ENCODE measurements at regions not wholly inside any gene's neighbourhood (a gene's known extent, or its start where the extent isn't known, plus 50 kb on each side); places are given as distances from the start of the nearest gene placed in this dataset.

- no peaks in the 10 kb centered on the region for H3K79me2 ChIP-seq (ENCODE audit: control insufficient read depth, insufficient read depth, low read length)
- no peak overlapping the region for H2BK120ac ChIP-seq (ENCODE audit: low read depth, low read length)
- no peak overlapping the region for H3K27ac ChIP-seq (ENCODE audit: low read depth, low read length)
- no peak overlapping the region for H2BK15ac ChIP-seq (replicated peaks; ENCODE audit: low read depth)
- H3K4me3 ChIP-seq (ENCODE audit: low read length), result no peak overlapping the region
- no peaks in the 10 kb centered on the region for H3K4me1 ChIP-seq (ENCODE audit: control insufficient read depth, low read depth, low read length)
- no peak overlapping the region for H4K5ac ChIP-seq (ENCODE audit: low read length)
- no peak overlapping the region for H3K4me2 ChIP-seq (ENCODE audit: low read length)
- no peak overlapping the region for H4K8ac ChIP-seq (ENCODE audit: low read depth, low read length)
- no peak overlapping the region for H3K4ac ChIP-seq (ENCODE audit: low read depth, low read length)
- no peak overlapping the region for H2BK5ac ChIP-seq (ENCODE audit: low read length)
- no peaks in the 10 kb centered on the region for H3K36me3 ChIP-seq (ENCODE audit: control insufficient read depth, insufficient read depth, low read length)
- H3K23ac ChIP-seq (ENCODE audit: low read length), result no peak overlapping the region
- no peak for DNase-seq
- H3K27me3 ChIP-seq (ENCODE audit: insufficient read depth, low read length, poor library complexity), result no peaks in the 10 kb centered on the region
- H3K9ac ChIP-seq (ENCODE audit: low read length), result no peak overlapping the region
- no peaks in the 10 kb centered on the region for H3K79me1 ChIP-seq (ENCODE audit: low read length)
- no peak overlapping the region for H3K18ac ChIP-seq (ENCODE audit: low read length)
- no CpG with 5 or more reads among the region's 8 CpGs for WGBS (ENCODE audit: extremely low coverage, insufficient coverage, low lambda C conversion rate)
- peak overlapping the region; percentile 27 for H2AK5ac ChIP-seq (ENCODE audit: low read length)
- no peak overlapping the region for H3K56ac ChIP-seq (ENCODE audit: low read length)
Observed at GRCh38 chr5:174610968-174611367, 113.4 kb upstream of the MSX2 start.

GRCh38 chr5:174612686-174613085 lies 111.7 kb upstream of the MSX2 start:
- H3K4me1 ChIP-seq (ENCODE audit: control insufficient read depth, low read depth, low read length), result peaks cover 1% of the 10 kb centered on the region
- H2BK120ac ChIP-seq (ENCODE audit: low read depth, low read length), result no peak overlapping the region
- no peak overlapping the region for H3K4me3 ChIP-seq (ENCODE audit: low read length)
- no CpG with 5 or more reads among the region's 2 CpGs for WGBS (ENCODE audit: extremely low coverage, insufficient coverage, low lambda C conversion rate)
- no peaks in the 10 kb centered on the region for H3K27me3 ChIP-seq (ENCODE audit: insufficient read depth, low read length, poor library complexity)
- H3K9ac ChIP-seq (ENCODE audit: low read length), result no peak overlapping the region
- H3K79me2 ChIP-seq (ENCODE audit: control insufficient read depth, insufficient read depth, low read length), result no peaks in the 10 kb centered on the region
- H3K27ac ChIP-seq (ENCODE audit: low read depth, low read length), result no peak overlapping the region
- no peaks in the 10 kb centered on the region for H3K36me3 ChIP-seq (ENCODE audit: control insufficient read depth, insufficient read depth, low read length)
- H3K4me2 ChIP-seq (ENCODE audit: low read length), result no peak overlapping the region
- no peak overlapping the region for H4K5ac ChIP-seq (ENCODE audit: low read length)
- no peaks in the 10 kb centered on the region for H3K79me1 ChIP-seq (ENCODE audit: low read length)
- no peak overlapping the region for H2BK5ac ChIP-seq (ENCODE audit: low read length)
- H3K56ac ChIP-seq (ENCODE audit: low read length), result no peak overlapping the region
- no peak overlapping the region for H3K4ac ChIP-seq (ENCODE audit: low read depth, low read length)
- peak; percentile 47 for DNase-seq
- no peak overlapping the region for H2BK15ac ChIP-seq (replicated peaks; ENCODE audit: low read depth)
- H3K18ac ChIP-seq (ENCODE audit: low read length), result no peak overlapping the region
- H2AK5ac ChIP-seq (ENCODE audit: low read length), result no peak overlapping the region
- H4K8ac ChIP-seq (ENCODE audit: low read depth, low read length), result no peak overlapping the region
- no peak overlapping the region for H3K23ac ChIP-seq (ENCODE audit: low read length)

GRCh38 chr5:174614500-174615135 lies 109.8 kb upstream of the MSX2 start:
- DNase-seq, result no peak
- Histone ChIP-seq H3K36me3 (ENCODE audit: control insufficient read depth, insufficient read depth, low read length) (no peaks in the 10 kb centered on the region), H3K27ac (ENCODE audit: low read depth, low read length) (no peak overlapping the region), H3K79me2 (ENCODE audit: control insufficient read depth, insufficient read depth, low read length) (no peaks in the 10 kb centered on the region), H3K56ac (ENCODE audit: low read length) (no peak overlapping the region), H2BK120ac (ENCODE audit: low read depth, low read length) (no peak overlapping the region), H2AK5ac (ENCODE audit: low read length) (no peak overlapping the region), H3K4me3 (ENCODE audit: low read length) (no peak overlapping the region), H3K4ac (ENCODE audit: low read depth, low read length) (no peak overlapping the region), H3K4me1 (ENCODE audit: control insufficient read depth, low read depth, low read length) (peaks cover 7% of the 10 kb centered on the region), H4K5ac (ENCODE audit: low read length) (no peak overlapping the region), H3K27me3 (ENCODE audit: insufficient read depth, low read length, poor library complexity) (no peaks in the 10 kb centered on the region), H3K23ac (ENCODE audit: low read length) (no peak overlapping the region), H4K8ac (ENCODE audit: low read depth, low read length) (no peak overlapping the region), H3K4me2 (ENCODE audit: low read length) (no peak overlapping the region), H3K18ac (ENCODE audit: low read length) (no peak overlapping the region), H3K79me1 (ENCODE audit: low read length) (no peaks in the 10 kb centered on the region), H3K9ac (ENCODE audit: low read length) (no peak overlapping the region), H2BK5ac (ENCODE audit: low read length) (no peak overlapping the region), H2BK15ac (replicated peaks; ENCODE audit: low read depth) (no peak overlapping the region)
- WGBS (ENCODE audit: extremely low coverage, insufficient coverage, low lambda C conversion rate), result no CpG with 5 or more reads among the region's 2 CpGs

GRCh38 chr5:174616036-174616435 lies 108.3 kb upstream of the MSX2 start:
- H3K36me3 ChIP-seq (ENCODE audit: control insufficient read depth, insufficient read depth, low read length), result no peaks in the 10 kb centered on the region
- no peak overlapping the region for H3K4me2 ChIP-seq (ENCODE audit: low read length)
- no peak overlapping the region for H3K4me3 ChIP-seq (ENCODE audit: low read length)
- no peaks in the 10 kb centered on the region for H3K79me2 ChIP-seq (ENCODE audit: control insufficient read depth, insufficient read depth, low read length)
- no peak overlapping the region for H3K23ac ChIP-seq (ENCODE audit: low read length)
- H3K27me3 ChIP-seq (ENCODE audit: insufficient read depth, low read length, poor library complexity), result no peaks in the 10 kb centered on the region
- H3K79me1 ChIP-seq (ENCODE audit: low read length), result no peaks in the 10 kb centered on the region
- H2BK15ac ChIP-seq (replicated peaks; ENCODE audit: low read depth), result no peak overlapping the region
- H4K5ac ChIP-seq (ENCODE audit: low read length), result no peak overlapping the region
- no peak overlapping the region for H2AK5ac ChIP-seq (ENCODE audit: low read length)
- no peak overlapping the region for H3K9ac ChIP-seq (ENCODE audit: low read length)
- H2BK120ac ChIP-seq (ENCODE audit: low read depth, low read length), result no peak overlapping the region
- H3K18ac ChIP-seq (ENCODE audit: low read length), result no peak overlapping the region
- no peak overlapping the region for H3K27ac ChIP-seq (ENCODE audit: low read depth, low read length)
- no peak overlapping the region for H3K56ac ChIP-seq (ENCODE audit: low read length)
- H2BK5ac ChIP-seq (ENCODE audit: low read length), result no peak overlapping the region
- H3K4ac ChIP-seq (ENCODE audit: low read depth, low read length), result no peak overlapping the region
- WGBS (ENCODE audit: extremely low coverage, insufficient coverage, low lambda C conversion rate), result no CpG with 5 or more reads among the region's 2 CpGs
- H3K4me1 ChIP-seq (ENCODE audit: control insufficient read depth, low read depth, low read length), result peaks cover 7% of the 10 kb centered on the region
- DNase-seq, result no peak
- H4K8ac ChIP-seq (ENCODE audit: low read depth, low read length), result no peak overlapping the region

GRCh38 chr5:174617285-174617684 lies 107.1 kb upstream of the MSX2 start:
- H4K8ac ChIP-seq (ENCODE audit: low read depth, low read length), result no peak overlapping the region
- no peak overlapping the region for H3K18ac ChIP-seq (ENCODE audit: low read length)
- H2AK5ac ChIP-seq (ENCODE audit: low read length), result no peak overlapping the region
- DNase-seq, result no peak
- H3K4me1 ChIP-seq (ENCODE audit: control insufficient read depth, low read depth, low read length), result peaks cover 7% of the 10 kb centered on the region
- H3K4me3 ChIP-seq (ENCODE audit: low read length), result no peak overlapping the region
- H3K27ac ChIP-seq (ENCODE audit: low read depth, low read length), result no peak overlapping the region
- no peak overlapping the region for H3K23ac ChIP-seq (ENCODE audit: low read length)
- no peaks in the 10 kb centered on the region for H3K79me2 ChIP-seq (ENCODE audit: control insufficient read depth, insufficient read depth, low read length)
- no peaks in the 10 kb centered on the region for H3K79me1 ChIP-seq (ENCODE audit: low read length)
- no peak overlapping the region for H3K4me2 ChIP-seq (ENCODE audit: low read length)
- no peaks in the 10 kb centered on the region for H3K27me3 ChIP-seq (ENCODE audit: insufficient read depth, low read length, poor library complexity)
- H4K5ac ChIP-seq (ENCODE audit: low read length), result no peak overlapping the region
- H2BK5ac ChIP-seq (ENCODE audit: low read length), result no peak overlapping the region
- H2BK15ac ChIP-seq (replicated peaks; ENCODE audit: low read depth), result no peak overlapping the region
- peak overlapping the region; percentile 66 for H3K4ac ChIP-seq (ENCODE audit: low read depth, low read length)
- no peak overlapping the region for H2BK120ac ChIP-seq (ENCODE audit: low read depth, low read length)
- no peak overlapping the region for H3K9ac ChIP-seq (ENCODE audit: low read length)
- no peaks in the 10 kb centered on the region for H3K36me3 ChIP-seq (ENCODE audit: control insufficient read depth, insufficient read depth, low read length)
- WGBS (ENCODE audit: extremely low coverage, insufficient coverage, low lambda C conversion rate), result no CpG with 5 or more reads among the region's 2 CpGs
- H3K56ac ChIP-seq (ENCODE audit: low read length), result peak overlapping the region; percentile 51

- H3K27ac ChIP-seq (ENCODE audit: low read depth, low read length), result peak overlapping the region; percentile 16
- H3K27me3 ChIP-seq (ENCODE audit: insufficient read depth, low read length, poor library complexity), result no peaks in the 10 kb centered on the region
- H3K79me2 ChIP-seq (ENCODE audit: control insufficient read depth, insufficient read depth, low read length), result no peaks in the 10 kb centered on the region
- H2BK5ac ChIP-seq (ENCODE audit: low read length), result peak overlapping the region; percentile 46
- no peaks in the 10 kb centered on the region for H3K36me3 ChIP-seq (ENCODE audit: control insufficient read depth, insufficient read depth, low read length)
- H2BK120ac ChIP-seq (ENCODE audit: low read depth, low read length), result no peak overlapping the region
- H2BK15ac ChIP-seq (replicated peaks; ENCODE audit: low read depth), result no peak overlapping the region
- H3K79me1 ChIP-seq (ENCODE audit: low read length), result no peaks in the 10 kb centered on the region
- H4K5ac ChIP-seq (ENCODE audit: low read length), result no peak overlapping the region
- H3K9ac ChIP-seq (ENCODE audit: low read length), result no peak overlapping the region
- no peak overlapping the region for H4K8ac ChIP-seq (ENCODE audit: low read depth, low read length)
- no CpG with 5 or more reads among the region's 10 CpGs for WGBS (ENCODE audit: extremely low coverage, insufficient coverage, low lambda C conversion rate)
- no peak overlapping the region for H3K4me3 ChIP-seq (ENCODE audit: low read length)
- peak overlapping the region; percentile 81 for H3K4ac ChIP-seq (ENCODE audit: low read depth, low read length)
- peak overlapping the region; percentile 12 for H3K18ac ChIP-seq (ENCODE audit: low read length)
- H2AK5ac ChIP-seq (ENCODE audit: low read length), result peak overlapping the region; percentile 71
- peak overlapping the region; percentile 71 for H3K56ac ChIP-seq (ENCODE audit: low read length)
- peaks cover 7% of the 10 kb centered on the region for H3K4me1 ChIP-seq (ENCODE audit: control insufficient read depth, low read depth, low read length)
- H3K23ac ChIP-seq (ENCODE audit: low read length), result no peak overlapping the region
- H3K4me2 ChIP-seq (ENCODE audit: low read length), result no peak overlapping the region
- DNase-seq, result no peak
Observed at GRCh38 chr5:174617910-174618309, 106.5 kb upstream of the MSX2 start.
